ENCODE measurements at regions not wholly inside any gene's neighbourhood (a gene's known extent, or its start where the extent isn't known, plus 50 kb on each side); places are given as distances from the start of the nearest gene placed in this dataset.

GRCh38 chr6:86477500-86478148 is 459.7 kb upstream of the HTR1E start:
- no peak overlapping the region for H3K4me3 ChIP-seq
- no peaks in the 10 kb centered on the region for H3K9me3 ChIP-seq
- TF ChIP-seq CTCF (IDR thresholded peaks at IDR 0.05) = no peak
- H3K27ac ChIP-seq = no peak overlapping the region
- H3K36me3 ChIP-seq (ENCODE audit: insufficient read depth in 1 of 2, low read depth in 1 of 2) = no peaks in the 10 kb centered on the region
- H3K27me3 ChIP-seq (ENCODE audit: insufficient read depth in 3 of 3, low read length in 2 of 3) = no peaks in the 10 kb centered on the region
- ATAC-seq (no peak), DNase-seq (no peak)
- WGBS, 3 donors = 13 to 27% (median 15%) methylated on average over 9 of the region's 9 CpGs
- no peaks in the 10 kb centered on the region for H3K4me1 ChIP-seq
- intact Hi-C loops (cut with DNase I) = no loop called here

GRCh38 chr6:86476311-86476710 is 461.0 kb upstream of the HTR1E start:
- Histone ChIP-seq H3K27me3 (ENCODE audit: insufficient read depth in 3 of 3, low read length in 2 of 3) (no peaks in the 10 kb centered on the region), H3K4me3 (no peak overlapping the region), H3K9me3 (no peaks in the 10 kb centered on the region), H3K27ac (no peak overlapping the region), H3K4me1 (no peaks in the 10 kb centered on the region), H3K36me3 (ENCODE audit: insufficient read depth in 1 of 2, low read depth in 1 of 2) (no peaks in the 10 kb centered on the region)
- TF ChIP-seq CTCF (IDR thresholded peaks at IDR 0.05) = no peak
- ATAC-seq = no peak
- 59 to 65% (median 64%) methylated on average over 4 of the region's 4 CpGs for WGBS, 3 donors
- DNase-seq = no peak
- intact Hi-C loops (cut with DNase I) = no loop called here

DNA sequence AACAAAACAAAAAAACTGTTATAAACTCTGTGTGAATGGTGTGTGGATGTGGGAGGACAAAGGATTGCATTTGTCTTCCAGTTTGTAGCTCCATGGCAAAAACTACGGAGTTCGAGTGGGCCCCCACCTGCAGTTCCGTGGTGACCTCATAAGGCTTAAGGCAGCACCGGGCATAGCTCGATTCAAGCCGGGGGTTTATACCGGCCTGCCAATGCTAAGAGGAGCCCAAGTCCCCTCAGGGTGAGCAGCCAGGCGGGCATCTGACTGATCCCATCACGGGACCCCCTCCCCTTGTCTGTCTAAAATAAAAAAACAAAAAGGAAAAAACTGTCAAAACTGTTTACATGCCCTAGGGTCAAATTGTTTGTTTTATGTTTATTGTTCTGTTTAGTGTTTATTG is 463.2 kb upstream of the HTR1E start:
- H3K4me1 ChIP-seq = no peaks in the 10 kb centered on the region
- no peaks in the 10 kb centered on the region for H3K9me3 ChIP-seq
- WGBS, 3 donors = 85 to 90% (median 85%) methylated on average over 9 of the region's 9 CpGs
- H3K36me3 ChIP-seq (ENCODE audit: insufficient read depth in 1 of 2, low read depth in 1 of 2) = no peaks in the 10 kb centered on the region
- DNase-seq (no peak), ATAC-seq (no peak)
- no peaks in the 10 kb centered on the region for H3K27me3 ChIP-seq (ENCODE audit: insufficient read depth in 3 of 3, low read length in 2 of 3)
- H3K4me3 ChIP-seq = no peak overlapping the region
- intact Hi-C loops (cut with DNase I) = no loop called here
- H3K27ac ChIP-seq = no peak overlapping the region
- no peak for TF ChIP-seq CTCF (IDR thresholded peaks at IDR 0.05)

GRCh38 chr6:86471791-86472190 is 465.5 kb upstream of the HTR1E start:
- ATAC-seq (no peak), DNase-seq (no peak)
- Histone ChIP-seq H3K4me1 (no peaks in the 10 kb centered on the region), H3K9me3 (no peaks in the 10 kb centered on the region), H3K4me3 (no peak overlapping the region), H3K36me3 (ENCODE audit: insufficient read depth in 1 of 2, low read depth in 1 of 2) (no peaks in the 10 kb centered on the region), H3K27ac (no peak overlapping the region), H3K27me3 (ENCODE audit: insufficient read depth in 3 of 3, low read length in 2 of 3) (no peaks in the 10 kb centered on the region)
- no peak for TF ChIP-seq CTCF (IDR thresholded peaks at IDR 0.05)
- WGBS, 3 donors = 51 to 59% (median 54%) methylated on average over 3 of the region's 3 CpGs
- intact Hi-C loops (cut with DNase I) = no loop called here

GRCh38 chr6:86459978-86460377 is 477.4 kb upstream of the HTR1E start:
- H3K36me3 ChIP-seq (ENCODE audit: insufficient read depth in 1 of 2, low read depth in 1 of 2) = no peaks in the 10 kb centered on the region
- H3K27me3 ChIP-seq (ENCODE audit: insufficient read depth in 3 of 3, low read length in 2 of 3) = no peaks in the 10 kb centered on the region
- 64 to 80% (median 72%) methylated on average over 4 of the region's 4 CpGs for WGBS, 3 donors
- DNase-seq (no peak), ATAC-seq (no peak)
- no peaks in the 10 kb centered on the region for H3K4me1 ChIP-seq
- no peaks in the 10 kb centered on the region for H3K9me3 ChIP-seq
- H3K4me3 ChIP-seq = no peak overlapping the region
- intact Hi-C loops (cut with DNase I) = no loop called here
- no peak overlapping the region for H3K27ac ChIP-seq
- TF ChIP-seq CTCF (IDR thresholded peaks at IDR 0.05) = no peak

All from psoas muscle (tissue), 7 donors.